HL-60 (cell line): ENCODE measurements at regions not wholly inside any gene's neighbourhood (a gene's known extent, or its start where the extent isn't known, plus 50 kb on each side); places are given as distances from the start of the nearest gene placed in this dataset.

Experiments used
- GABPA ChIP-seq: IDR thresholded peaks from 2 replicates; pipeline ENCODE4 v1.6.1; 2012; ENCODE audit warnings: low read depth
- POLR2AphosphoS5 ChIP-seq: IDR thresholded peaks from 2 replicates; pipeline ENCODE4 v1.6.1; 2012; ENCODE audit warnings: low read depth
- REST ChIP-seq: IDR thresholded peaks from 2 replicates; pipeline ENCODE4 v1.6.1; 2012; ENCODE audit warnings: low read depth; ENCODE audit not compliant: insufficient replicate concordance
- TF ChIP-seq, protein P1 (sequence below): IDR thresholded peaks from one replicate; pipeline ENCODE4 v1.5.1; 2011; ENCODE audit warnings: low read length, control low read depth, inconsistent platforms; ENCODE audit not compliant: insufficient read depth

- TF ChIP-seq REST (no peak), GABPA (no peak), POLR2AphosphoS5 (no peak)
- TF ChIP-seq, protein P1, sequence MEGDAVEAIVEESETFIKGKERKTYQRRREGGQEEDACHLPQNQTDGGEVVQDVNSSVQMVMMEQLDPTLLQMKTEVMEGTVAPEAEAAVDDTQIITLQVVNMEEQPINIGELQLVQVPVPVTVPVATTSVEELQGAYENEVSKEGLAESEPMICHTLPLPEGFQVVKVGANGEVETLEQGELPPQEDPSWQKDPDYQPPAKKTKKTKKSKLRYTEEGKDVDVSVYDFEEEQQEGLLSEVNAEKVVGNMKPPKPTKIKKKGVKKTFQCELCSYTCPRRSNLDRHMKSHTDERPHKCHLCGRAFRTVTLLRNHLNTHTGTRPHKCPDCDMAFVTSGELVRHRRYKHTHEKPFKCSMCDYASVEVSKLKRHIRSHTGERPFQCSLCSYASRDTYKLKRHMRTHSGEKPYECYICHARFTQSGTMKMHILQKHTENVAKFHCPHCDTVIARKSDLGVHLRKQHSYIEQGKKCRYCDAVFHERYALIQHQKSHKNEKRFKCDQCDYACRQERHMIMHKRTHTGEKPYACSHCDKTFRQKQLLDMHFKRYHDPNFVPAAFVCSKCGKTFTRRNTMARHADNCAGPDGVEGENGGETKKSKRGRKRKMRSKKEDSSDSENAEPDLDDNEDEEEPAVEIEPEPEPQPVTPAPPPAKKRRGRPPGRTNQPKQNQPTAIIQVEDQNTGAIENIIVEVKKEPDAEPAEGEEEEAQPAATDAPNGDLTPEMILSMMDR, result no peak
These were observed 237.1 kb downstream of the GPD2 start for GRCh38 chr2:156673333-156673615.
